A673 (cell line): ENCODE measurements at regions not wholly inside any gene's neighbourhood (a gene's known extent, or its start where the extent isn't known, plus 50 kb on each side); places are given as distances from the start of the nearest gene placed in this dataset.

Experiments used
- EZH2 ChIP-seq: fragments of 200-600 bp; sonication (generic); IDR thresholded peaks from 2 replicates; pipeline ENCODE4 v1.6.1; 2017; ENCODE audit warnings: borderline replicate concordance, low read depth, mild to moderate bottlenecking, mixed read lengths, antibody characterized with exemption, low read length; ENCODE audit not compliant: poor library complexity, severe bottlenecking
- TF ChIP-seq, protein P1 (sequence below): fragments of 300-800, 200-600 bp; sonication (generic); conservative IDR thresholded peaks from 2 replicates; pipeline ENCODE4 v1.5.1; 2017; ENCODE audit warnings: low read depth, mild to moderate bottlenecking, antibody characterized with exemption, low read length, moderate library complexity, mixed read lengths

DNA sequence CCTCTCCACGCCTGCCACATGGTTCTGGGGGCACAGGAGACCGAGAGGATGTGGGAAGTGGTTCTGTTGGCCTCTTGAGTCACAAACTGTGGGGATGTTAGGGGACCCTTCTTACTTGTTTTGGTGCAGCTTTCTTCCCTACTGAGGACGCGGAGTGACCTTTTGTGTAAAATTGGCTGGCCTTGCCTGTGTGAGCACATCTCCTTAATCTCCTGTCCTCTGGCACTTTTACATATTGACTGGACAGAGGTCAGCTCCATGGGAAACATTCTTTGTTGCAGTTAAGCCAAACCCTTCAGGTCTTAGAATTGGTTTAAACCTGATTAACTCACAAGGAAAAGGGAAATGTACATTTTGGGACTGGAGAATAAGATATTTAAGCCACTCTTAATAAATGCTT, 51.2 kb upstream of the TENM4 start:
- TF ChIP-seq, protein P1, sequence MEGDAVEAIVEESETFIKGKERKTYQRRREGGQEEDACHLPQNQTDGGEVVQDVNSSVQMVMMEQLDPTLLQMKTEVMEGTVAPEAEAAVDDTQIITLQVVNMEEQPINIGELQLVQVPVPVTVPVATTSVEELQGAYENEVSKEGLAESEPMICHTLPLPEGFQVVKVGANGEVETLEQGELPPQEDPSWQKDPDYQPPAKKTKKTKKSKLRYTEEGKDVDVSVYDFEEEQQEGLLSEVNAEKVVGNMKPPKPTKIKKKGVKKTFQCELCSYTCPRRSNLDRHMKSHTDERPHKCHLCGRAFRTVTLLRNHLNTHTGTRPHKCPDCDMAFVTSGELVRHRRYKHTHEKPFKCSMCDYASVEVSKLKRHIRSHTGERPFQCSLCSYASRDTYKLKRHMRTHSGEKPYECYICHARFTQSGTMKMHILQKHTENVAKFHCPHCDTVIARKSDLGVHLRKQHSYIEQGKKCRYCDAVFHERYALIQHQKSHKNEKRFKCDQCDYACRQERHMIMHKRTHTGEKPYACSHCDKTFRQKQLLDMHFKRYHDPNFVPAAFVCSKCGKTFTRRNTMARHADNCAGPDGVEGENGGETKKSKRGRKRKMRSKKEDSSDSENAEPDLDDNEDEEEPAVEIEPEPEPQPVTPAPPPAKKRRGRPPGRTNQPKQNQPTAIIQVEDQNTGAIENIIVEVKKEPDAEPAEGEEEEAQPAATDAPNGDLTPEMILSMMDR, result no peak
- TF ChIP-seq EZH2, result no peak
